Spinal cord (tissue), 9 donors: ENCODE measurements at regions not wholly inside any gene's neighbourhood (a gene's known extent, or its start where the extent isn't known, plus 50 kb on each side); places are given as distances from the start of the nearest gene placed in this dataset.
"Not testable (repeated sequence)": the region's sequence is repeated elsewhere in the genome, so short reads cannot be mapped to it uniquely, and the experiment has no call there.

ENCODE experiments used
- DNase-seq, 6 donors: peaks; one replicate each; pipeline versions ENCODE4 v3.0.0 to v3.0.0-alpha.2; 2013 to 2015; ENCODE audit warnings: low spot score in 6 of 6, low read depth in 4 of 6
- H3K27ac ChIP-seq: one replicate; pipeline ENCODE4 v1.5.1; 2013; ENCODE audit warnings: low read depth, low read length, control low read depth
- H3K27me3 ChIP-seq: one replicate; pipeline ENCODE4 v1.6.1; 2013; ENCODE audit warnings: low read length; ENCODE audit not compliant: control insufficient read depth, insufficient read depth
- H3K36me3 ChIP-seq: one replicate; pipeline ENCODE4 v1.6.1; 2013; ENCODE audit warnings: low read length; ENCODE audit not compliant: control insufficient read depth, insufficient read depth
- H3K4me1 ChIP-seq: one replicate; pipeline ENCODE4 v1.6.1; 2013; ENCODE audit warnings: low read length; ENCODE audit not compliant: control insufficient read depth, insufficient read depth
- H3K4me3 ChIP-seq: one replicate; pipeline ENCODE4 v1.5.1; 2013; ENCODE audit warnings: low read depth, low read length, control low read depth
- H3K9me3 ChIP-seq: one replicate; pipeline ENCODE4 v1.6.1; 2013; ENCODE audit warnings: low read length; ENCODE audit not compliant: control insufficient read depth, insufficient read depth
- WGBS: methylation state at CpG from one replicate; pipeline ENCODE4 v1.1.5; 2013; ENCODE audit warnings: missing lambda C conversion rate; ENCODE audit not compliant: insufficient coverage; 5-methylcytosine and 5-hydroxymethylcytosine counted together
- donor health status: healthy.

GRCh38 chr5:145027286-145027685, 807.9 kb downstream of the PRELID2 start:
- no peaks in the 10 kb centered on the region for H3K4me1 ChIP-seq
- no peak overlapping the region for H3K4me3 ChIP-seq
- H3K27me3 ChIP-seq, result no peaks in the 10 kb centered on the region
- no peak overlapping the region for H3K27ac ChIP-seq
- DNase-seq, result peak in 4 of 6 donors; percentile 12 to 48 (median 40)
- no peaks in the 10 kb centered on the region for H3K36me3 ChIP-seq
- no peaks in the 10 kb centered on the region for H3K9me3 ChIP-seq

GRCh38 chr5:145025775-145026174, 809.4 kb downstream of the PRELID2 start:
- no peak for DNase-seq
- 86% methylated on average over 1 of the region's 3 CpGs for WGBS
- Histone ChIP-seq H3K27ac (no peak overlapping the region), H3K36me3 (no peaks in the 10 kb centered on the region), H3K4me1 (no peaks in the 10 kb centered on the region), H3K9me3 (no peaks in the 10 kb centered on the region), H3K27me3 (no peaks in the 10 kb centered on the region), H3K4me3 (no peak overlapping the region)

GRCh38 chr5:145015146-145015545, 820.0 kb downstream of the PRELID2 start:
- Histone ChIP-seq H3K4me3 (no peak overlapping the region), H3K9me3 (no peaks in the 10 kb centered on the region), H3K27me3 (no peaks in the 10 kb centered on the region), H3K4me1 (no peaks in the 10 kb centered on the region), H3K36me3 (no peaks in the 10 kb centered on the region), H3K27ac (no peak overlapping the region)
- 82% methylated on average over 1 of the region's 1 CpG for WGBS
- DNase-seq, result no peak

GRCh38 chr5:145014109-145014508, 821.0 kb downstream of the PRELID2 start:
- no peak overlapping the region for H3K4me3 ChIP-seq
- H3K27ac ChIP-seq, result no peak overlapping the region
- no peak for DNase-seq
- no CpG with 5 or more reads among the region's 3 CpGs for WGBS
- no peaks in the 10 kb centered on the region for H3K9me3 ChIP-seq
- H3K4me1 ChIP-seq, result no peaks in the 10 kb centered on the region
- no peaks in the 10 kb centered on the region for H3K27me3 ChIP-seq
- H3K36me3 ChIP-seq, result no peaks in the 10 kb centered on the region

- Histone ChIP-seq H3K27me3 (no peaks in the 10 kb centered on the region), H3K9me3 (no peaks in the 10 kb centered on the region), H3K4me3 (no peak overlapping the region), H3K4me1 (no peaks in the 10 kb centered on the region), H3K36me3 (no peaks in the 10 kb centered on the region), H3K27ac (no peak overlapping the region)
- DNase-seq, result no peak
Observed at GRCh38 chr5:145010834-145011233, 824.3 kb downstream of the PRELID2 start.

- 20% methylated on average over 1 of the region's 2 CpGs for WGBS
- no peak overlapping the region for H3K4me3 ChIP-seq
- H3K27me3 ChIP-seq, result no peaks in the 10 kb centered on the region
- H3K4me1 ChIP-seq, result no peaks in the 10 kb centered on the region
- H3K36me3 ChIP-seq, result no peaks in the 10 kb centered on the region
- no peak overlapping the region for H3K27ac ChIP-seq
- H3K9me3 ChIP-seq, result no peaks in the 10 kb centered on the region
- peak in 3 of 6 donors; percentile 15 to 86 (median 28) for DNase-seq
Observed at GRCh38 chr5:145008876-145009530, 826.1 kb downstream of the PRELID2 start.

- DNase-seq, H3K9me3 ChIP-seq, H3K36me3 ChIP-seq, H3K27me3 ChIP-seq, H3K27ac ChIP-seq, H3K4me3 ChIP-seq, H3K4me1 ChIP-seq: not testable (repeated sequence)
Observed at GRCh38 chr5:144994356-144994755, 823.7 kb downstream of the KCTD16 start.

GRCh38 chr5:144983101-144983500, 812.4 kb downstream of the KCTD16 start:
- Histone ChIP-seq H3K9me3 (no peaks in the 10 kb centered on the region), H3K27ac (no peak overlapping the region), H3K36me3 (no peaks in the 10 kb centered on the region), H3K27me3 (no peaks in the 10 kb centered on the region), H3K4me3 (no peak overlapping the region), H3K4me1 (no peaks in the 10 kb centered on the region)
- DNase-seq, result peak in 1 of 6 donors; percentile 29

GRCh38 chr5:144979516-144980264, 809.0 kb downstream of the KCTD16 start:
- Histone ChIP-seq H3K27me3 (no peaks in the 10 kb centered on the region), H3K36me3 (no peaks in the 10 kb centered on the region), H3K9me3 (peaks cover 2% of the 10 kb centered on the region), H3K4me3 (no peak overlapping the region), H3K27ac (no peak overlapping the region), H3K4me1 (no peaks in the 10 kb centered on the region)
- DNase-seq, result no peak
- no CpG with 5 or more reads among the region's 2 CpGs for WGBS

- H3K9me3 ChIP-seq, result peaks cover 2% of the 10 kb centered on the region
- WGBS, result no CpG with 5 or more reads among the region's 3 CpGs
- DNase-seq, result no peak
- no peaks in the 10 kb centered on the region for H3K36me3 ChIP-seq
- H3K4me1 ChIP-seq, result no peaks in the 10 kb centered on the region
- no peak overlapping the region for H3K4me3 ChIP-seq
- H3K27ac ChIP-seq, result no peak overlapping the region
- no peaks in the 10 kb centered on the region for H3K27me3 ChIP-seq
Observed at GRCh38 chr5:144972317-144972716, 801.6 kb downstream of the KCTD16 start.
